GM12878 (cell line): ENCODE measurements at regions not wholly inside any gene's neighbourhood (a gene's known extent, or its start where the extent isn't known, plus 50 kb on each side); places are given as distances from the start of the nearest gene placed in this dataset.
A peak's percentile ranks its signal among the peaks of the same experiment; 100 is the strongest.

ENCODE experiments used
- ATAC-seq: fragments of 200-7000 bp; cut with Tn5 transposase; 3 replicates; pipeline ENCODE4 v1.9.1; 2020; ENCODE audit warnings: mild to moderate bottlenecking, moderate library complexity
- BruUV-seq: library from RNA; stranded (reverse); fragments of 400-500 nt; replicated peaks from 2 replicates; lab custom pipeline; 2021; lab: Mats Ljungman, UMichigan
- CTCF ChIA-PET: fragments of 300-600 bp; sonication (Branson Sonifier 250); formaldehyde crosslinking; extraction: SDS; loops from one replicate; lab custom pipeline; 2021; ENCODE audit warnings: inconsistent platforms; lab: Yijun Ruan, JAX
- POLR2A ChIA-PET: fragments of 350-600 bp; formaldehyde crosslinking; extraction: SDS; loops from one replicate; lab custom pipeline; 2021; ENCODE audit warnings: inconsistent platforms; lab: Charles Lee
- RAD21 ChIA-PET: fragments of 300-600 bp; sonication (Branson Sonifier 250); formaldehyde crosslinking; loops from one replicate; lab custom pipeline; 2023; ENCODE audit warnings: antibody characterized with exemption; ENCODE audit not compliant: unreplicated experiment; lab: Charles Lee
- SMC1A ChIA-PET: fragments of 300-600 bp; sonication (Branson Sonifier 250); formaldehyde crosslinking; loops from one replicate; lab custom pipeline; 2023; ENCODE audit not compliant: unreplicated experiment, uncharacterized antibody; lab: Charles Lee
- DNase-seq: peaks from one replicate; pipeline ENCODE4 v3.0.0-alpha.2; 2011; ENCODE audit warnings: low read depth, low spot score
- FAIRE-seq: peaks from 3 replicates; lab custom pipeline; 2011; peaks lifted over from hg19 to GRCh38; lab: Jason Lieb, UNC
- H2AFZ ChIP-seq: 2 replicates; pipeline ENCODE4 v1.6.0; 2011; ENCODE audit warnings: low read depth, low read length, control low read depth; ENCODE audit not compliant: control insufficient read depth
- H3K27ac ChIP-seq: 2 replicates; pipeline ENCODE4 v1.5.1; 2011; ENCODE audit warnings: control low read depth; ENCODE audit not compliant: control insufficient read depth, insufficient read depth
- H3K27me3 ChIP-seq, 2 experiments: replicated peaks in 1 of 2; 2 replicates each; pipeline versions ENCODE4 v1.6.0 to v1.6.1; 2011; ENCODE audit warnings: low read length in 1 of 2; ENCODE audit not compliant: control insufficient read depth in 2 of 2, insufficient read depth in 2 of 2
- H3K36me3 ChIP-seq, 2 experiments: 2 replicates each; pipeline ENCODE4 v1.5.1; 2011; ENCODE audit warnings: low read length in 1 of 2; ENCODE audit not compliant: control insufficient read depth in 2 of 2, insufficient read depth in 2 of 2
- H3K4me1 ChIP-seq: 2 replicates; pipeline ENCODE4 v1.6.1; 2011; ENCODE audit warnings: mild to moderate bottlenecking, low read length, moderate library complexity, mixed read lengths; ENCODE audit not compliant: control insufficient read depth, insufficient read depth
- H3K4me2 ChIP-seq: 2 replicates; pipeline ENCODE4 v1.6.0; 2011; ENCODE audit warnings: control low read depth; ENCODE audit not compliant: control insufficient read depth, insufficient read depth
- H3K4me3 ChIP-seq: fragments of 200-600 bp; sonication (generic); 2 replicates; pipeline ENCODE4 v1.5.1; 2016
- H3K79me2 ChIP-seq: 2 replicates; pipeline ENCODE4 v1.6.0; 2011; ENCODE audit warnings: low read length; ENCODE audit not compliant: control insufficient read depth, insufficient read depth
- H3K9ac ChIP-seq: 2 replicates; pipeline ENCODE4 v1.8.0; 2011; ENCODE audit warnings: low read length, control low read depth, mixed read lengths; ENCODE audit not compliant: control insufficient read depth, insufficient read depth
- H3K9me3 ChIP-seq: replicated peaks from 3 replicates; pipeline ENCODE4 v1.5.1; 2011; ENCODE audit warnings: mild to moderate bottlenecking, low read length; ENCODE audit not compliant: control insufficient read depth, insufficient read depth
- H4K20me1 ChIP-seq: 2 replicates; pipeline ENCODE4 v1.6.0; 2011; ENCODE audit not compliant: control insufficient read depth, insufficient read depth
- ASH2L ChIP-seq: fragments of 300-600, 200-600 bp; sonication (generic); IDR thresholded peaks from 2 replicates; pipeline ENCODE4 v1.6.1; 2017; ENCODE audit warnings: low read depth, mild to moderate bottlenecking, borderline replicate concordance
- BHLHE40 ChIP-seq, 2 experiments: fragments of 450-650 bp in 1 of 2; IDR thresholded peaks; 2 replicates each; pipeline ENCODE4 v1.6.1; 2011 to 2017; ENCODE audit warnings: low read depth in 2 of 2, borderline replicate concordance in 1 of 2, improper control_type of control experiment in 1 of 2, low read length in 1 of 2, mild to moderate bottlenecking in 1 of 2
- RAD21 ChIP-seq: IDR thresholded peaks from 2 replicates; pipeline ENCODE4 v1.6.1; 2011; ENCODE audit warnings: mild to moderate bottlenecking, low read depth, low read length, moderate library complexity; ENCODE audit not compliant: insufficient read depth
- WGBS: methylation state at CpG from one replicate; pipeline ENCODE4 v1.1.6; 2016; ENCODE audit warnings: low lambda C conversion rate; ENCODE audit not compliant: insufficient replicate concordance, insufficient coverage; ENCODE audit errors: missing lambda C conversion rate; 5-methylcytosine and 5-hydroxymethylcytosine counted together
- in situ Hi-C: fragments of 300-500 bp; cut with MboI; formaldehyde crosslinking; loops from 9 replicates; pipeline ENCODE4 v1.14.3; 2018; ENCODE audit warnings: mixed read lengths
- intact Hi-C: fragments of 100-400 bp; cut with micrococcal nuclease; formaldehyde crosslinking; loops from one replicate; pipeline ENCODE4 v1.14.2; 2022; ENCODE audit not compliant: unreplicated experiment
- TF ChIP-seq, protein P1 (sequence below), 3 experiments: IDR thresholded peaks in 2 of 3; conservative IDR thresholded peaks in 1 of 3; 2 replicates each; pipeline ENCODE4 v1.5.1; 2011; ENCODE audit warnings: low read depth in 3 of 3, low read length in 3 of 3, mild to moderate bottlenecking in 3 of 3, control low read depth in 2 of 3, moderate library complexity in 2 of 3, inconsistent platforms in 1 of 3, mixed read lengths in 1 of 3; ENCODE audit not compliant: control insufficient read depth in 2 of 3, insufficient read depth in 1 of 3; ENCODE audit errors: extremely low read depth in 1 of 3

- TF ChIP-seq ASH2L = no peak
These were observed 314.3 kb upstream of the TMTC4 start (continued) for GRCh38 chr13:100988921-100989320.

GRCh38 chr13:100987948-100988347, 313.4 kb upstream of the TMTC4 start:
- no peak overlapping the region for H3K4me3 ChIP-seq
- DNase-seq = no peak
- TF ChIP-seq, protein P1, sequence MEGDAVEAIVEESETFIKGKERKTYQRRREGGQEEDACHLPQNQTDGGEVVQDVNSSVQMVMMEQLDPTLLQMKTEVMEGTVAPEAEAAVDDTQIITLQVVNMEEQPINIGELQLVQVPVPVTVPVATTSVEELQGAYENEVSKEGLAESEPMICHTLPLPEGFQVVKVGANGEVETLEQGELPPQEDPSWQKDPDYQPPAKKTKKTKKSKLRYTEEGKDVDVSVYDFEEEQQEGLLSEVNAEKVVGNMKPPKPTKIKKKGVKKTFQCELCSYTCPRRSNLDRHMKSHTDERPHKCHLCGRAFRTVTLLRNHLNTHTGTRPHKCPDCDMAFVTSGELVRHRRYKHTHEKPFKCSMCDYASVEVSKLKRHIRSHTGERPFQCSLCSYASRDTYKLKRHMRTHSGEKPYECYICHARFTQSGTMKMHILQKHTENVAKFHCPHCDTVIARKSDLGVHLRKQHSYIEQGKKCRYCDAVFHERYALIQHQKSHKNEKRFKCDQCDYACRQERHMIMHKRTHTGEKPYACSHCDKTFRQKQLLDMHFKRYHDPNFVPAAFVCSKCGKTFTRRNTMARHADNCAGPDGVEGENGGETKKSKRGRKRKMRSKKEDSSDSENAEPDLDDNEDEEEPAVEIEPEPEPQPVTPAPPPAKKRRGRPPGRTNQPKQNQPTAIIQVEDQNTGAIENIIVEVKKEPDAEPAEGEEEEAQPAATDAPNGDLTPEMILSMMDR (IDR thresholded peaks at IDR 0.05 in 2 of 3, conservative IDR thresholded peaks at IDR 0.05 in 1 of 3; ENCODE audit: control insufficient read depth in 2 of 3, extremely low read depth in 1 of 3, insufficient read depth in 1 of 3, low read depth in 3 of 3, low read length in 3 of 3) = 0 out of 6 replicates have a peak, but pooled peaks of 1 of the 3 experiments have one; percentile 6
- TF ChIP-seq BHLHE40 (IDR thresholded peaks at IDR 0.05; ENCODE audit: borderline replicate concordance in 1 of 2, low read depth in 2 of 2, low read length in 1 of 2) (no peak), RAD21 (peak; percentile 42; the same call in 1 of the 2 replicates)
- FAIRE-seq = no peak
- H3K36me3 ChIP-seq = no peaks in the 10 kb centered on the region
- CTCF ChIA-PET = no interaction called here
- SMC1A ChIA-PET = no interaction called here
- no peak overlapping the region for H2AFZ ChIP-seq
- no peak for ATAC-seq
- H3K9me3 ChIP-seq = no peaks in the 10 kb centered on the region
- H3K9ac ChIP-seq = no peak overlapping the region
- BruUV-seq = no TSS peak
- intact Hi-C loops (no loop called here), in situ Hi-C loops (no loop called here)
- H3K27me3 ChIP-seq = no peaks in the 10 kb centered on the region
- H3K27ac ChIP-seq = no peak overlapping the region
- H3K4me2 ChIP-seq = no peak overlapping the region
- no peaks in the 10 kb centered on the region for H4K20me1 ChIP-seq
- no peaks in the 10 kb centered on the region for H3K4me1 ChIP-seq
- POLR2A ChIA-PET = no interaction called here
- WGBS = 17% methylated on average over 5 of the region's 5 CpGs
- RAD21 ChIA-PET = no interaction called here
- H3K79me2 ChIP-seq = no peaks in the 10 kb centered on the region
